ENCODE measurements at regions not wholly inside any gene's neighbourhood (a gene's known extent, or its start where the extent isn't known, plus 50 kb on each side); places are given as distances from the start of the nearest gene placed in this dataset.

DNA sequence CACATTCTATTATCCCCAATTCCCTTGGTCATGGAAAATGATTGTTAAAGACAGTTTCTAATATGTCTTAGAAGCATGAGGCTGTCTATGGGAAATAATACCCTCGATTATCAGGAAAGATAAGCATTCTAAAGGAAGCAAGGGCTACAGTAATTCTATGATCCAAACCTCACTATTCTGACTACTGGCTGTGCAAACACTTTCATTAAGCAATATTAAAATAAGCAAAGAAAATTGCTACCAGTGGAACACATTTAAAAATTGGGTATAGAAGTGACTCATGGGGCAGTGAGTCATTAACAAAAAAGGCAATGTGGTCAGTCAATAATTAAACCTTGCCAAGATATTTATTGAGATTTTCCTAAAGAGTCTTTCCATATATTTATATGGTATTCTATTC, 1415.2 kb upstream of the TENM4 start:
- TF ChIP-seq, protein P1, sequence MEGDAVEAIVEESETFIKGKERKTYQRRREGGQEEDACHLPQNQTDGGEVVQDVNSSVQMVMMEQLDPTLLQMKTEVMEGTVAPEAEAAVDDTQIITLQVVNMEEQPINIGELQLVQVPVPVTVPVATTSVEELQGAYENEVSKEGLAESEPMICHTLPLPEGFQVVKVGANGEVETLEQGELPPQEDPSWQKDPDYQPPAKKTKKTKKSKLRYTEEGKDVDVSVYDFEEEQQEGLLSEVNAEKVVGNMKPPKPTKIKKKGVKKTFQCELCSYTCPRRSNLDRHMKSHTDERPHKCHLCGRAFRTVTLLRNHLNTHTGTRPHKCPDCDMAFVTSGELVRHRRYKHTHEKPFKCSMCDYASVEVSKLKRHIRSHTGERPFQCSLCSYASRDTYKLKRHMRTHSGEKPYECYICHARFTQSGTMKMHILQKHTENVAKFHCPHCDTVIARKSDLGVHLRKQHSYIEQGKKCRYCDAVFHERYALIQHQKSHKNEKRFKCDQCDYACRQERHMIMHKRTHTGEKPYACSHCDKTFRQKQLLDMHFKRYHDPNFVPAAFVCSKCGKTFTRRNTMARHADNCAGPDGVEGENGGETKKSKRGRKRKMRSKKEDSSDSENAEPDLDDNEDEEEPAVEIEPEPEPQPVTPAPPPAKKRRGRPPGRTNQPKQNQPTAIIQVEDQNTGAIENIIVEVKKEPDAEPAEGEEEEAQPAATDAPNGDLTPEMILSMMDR (IDR thresholded peaks at IDR 0.05): no peak
- no peak for TF ChIP-seq POLR2A (IDR thresholded peaks at IDR 0.05)

All from adrenal gland (tissue), 5 donors.